OCI-LY1 (cell line): ENCODE measurements at regions not wholly inside any gene's neighbourhood (a gene's known extent, or its start where the extent isn't known, plus 50 kb on each side); places are given as distances from the start of the nearest gene placed in this dataset.

Experiments
- H2AFZ ChIP-seq: fragments of 200-600 bp; sonication (generic), shearing (Covaris generic); 2 replicates; pipeline ENCODE4 v1.6.0; 2014; ENCODE audit warnings: antibody characterized with exemption, mild to moderate bottlenecking, low read length
- H3F3A ChIP-seq: fragments of 200-600 bp; sonication (generic), shearing (Covaris generic); 2 replicates; pipeline ENCODE4 v1.6.0; 2014; ENCODE audit warnings: mild to moderate bottlenecking, antibody characterized with exemption, low read length, moderate library complexity; ENCODE audit not compliant: insufficient read depth
- H3K27ac ChIP-seq: fragments of 200-600 bp; sonication (generic); 2 replicates; pipeline ENCODE4 v1.5.1; 2014; ENCODE audit warnings: low read length, mixed run types, mild to moderate bottlenecking, low read depth; ENCODE audit not compliant: poor library complexity, severe bottlenecking
- H3K27me3 ChIP-seq: fragments of 200-600 bp; sonication (generic); 2 replicates; pipeline ENCODE4 v1.6.0; 2014; ENCODE audit warnings: antibody characterized with exemption, mild to moderate bottlenecking, low read length, moderate library complexity; ENCODE audit not compliant: insufficient read depth
- H3K36me3 ChIP-seq: fragments of 200-600 bp; sonication (generic); 2 replicates; pipeline ENCODE4 v1.6.1; 2014; ENCODE audit warnings: mild to moderate bottlenecking, antibody characterized with exemption, low read length, moderate library complexity, mixed read lengths; ENCODE audit not compliant: insufficient read depth
- H3K4me1 ChIP-seq: fragments of 200-600 bp; sonication (generic); 2 replicates; pipeline ENCODE4 v1.5.1; 2014; ENCODE audit warnings: mild to moderate bottlenecking, low read length, moderate library complexity; ENCODE audit not compliant: insufficient read depth, severe bottlenecking
- H3K4me2 ChIP-seq: fragments of 200-600 bp; sonication (generic), shearing (Covaris generic); 2 replicates; pipeline ENCODE4 v1.6.1; 2014; ENCODE audit warnings: low read length
- H3K4me3 ChIP-seq: fragments of 200-600 bp; sonication (generic); 2 replicates; pipeline ENCODE4 v1.5.1; 2014; ENCODE audit warnings: low read length, low read depth, mild to moderate bottlenecking, mixed read lengths; ENCODE audit not compliant: poor library complexity, severe bottlenecking
- H3K79me2 ChIP-seq: fragments of 200-600 bp; shearing (Covaris generic); 2 replicates; pipeline ENCODE4 v1.6.1; 2016; ENCODE audit warnings: mixed run types, low read length, mixed read lengths; ENCODE audit not compliant: insufficient read depth
- H3K9ac ChIP-seq: fragments of 200-600 bp; sonication (generic), shearing (Covaris generic); 2 replicates; pipeline ENCODE4 v1.6.1; 2014; ENCODE audit warnings: mild to moderate bottlenecking, low read length, mixed read lengths
- H3K9me2 ChIP-seq: fragments of 200-600 bp; sonication (generic), shearing (Covaris generic); 2 replicates; pipeline ENCODE4 v1.6.1; 2014; ENCODE audit warnings: low read depth, mild to moderate bottlenecking, low read length, mixed read lengths
- H3K9me3 ChIP-seq: fragments of 200-600 bp; shearing (Covaris generic); 2 replicates; pipeline ENCODE4 v1.6.1; 2014; ENCODE audit warnings: low read length, mixed read lengths
- H4K20me1 ChIP-seq: fragments of 200-600 bp; sonication (generic), shearing (Covaris generic); 2 replicates; pipeline ENCODE4 v1.6.0; 2016; ENCODE audit warnings: mild to moderate bottlenecking, low read length; ENCODE audit not compliant: insufficient read depth
- EZH2 ChIP-seq: fragments of 200-600 bp; sonication (generic), shearing (Covaris generic); IDR thresholded peaks from 2 replicates; pipeline ENCODE4 v1.8.0; 2017; ENCODE audit warnings: borderline replicate concordance, mixed run types, mild to moderate bottlenecking, antibody characterized with exemption, low read length, moderate library complexity, mixed read lengths
- TF ChIP-seq, protein P1 (sequence below): fragments of 200-600 bp; sonication (generic), shearing (Covaris generic); IDR thresholded peaks from 2 replicates; pipeline ENCODE4 v1.5.1; 2017; ENCODE audit warnings: mild to moderate bottlenecking, antibody characterized with exemption, low read length, moderate library complexity, mixed read lengths

- Histone ChIP-seq H3K9ac (no peak overlapping the region), H3K9me2 (no peaks in the 10 kb centered on the region), H4K20me1 (no peaks in the 10 kb centered on the region), H3K4me2 (no peak overlapping the region), H3F3A (no peaks in the 10 kb centered on the region), H3K27ac (no peak overlapping the region), H3K4me1 (no peaks in the 10 kb centered on the region), H3K4me3 (no peak overlapping the region), H3K79me2 (no peaks in the 10 kb centered on the region), H3K36me3 (no peaks in the 10 kb centered on the region), H3K27me3 (no peaks in the 10 kb centered on the region), H2AFZ (no peak overlapping the region), H3K9me3 (no peaks in the 10 kb centered on the region)
- TF ChIP-seq, protein P1, sequence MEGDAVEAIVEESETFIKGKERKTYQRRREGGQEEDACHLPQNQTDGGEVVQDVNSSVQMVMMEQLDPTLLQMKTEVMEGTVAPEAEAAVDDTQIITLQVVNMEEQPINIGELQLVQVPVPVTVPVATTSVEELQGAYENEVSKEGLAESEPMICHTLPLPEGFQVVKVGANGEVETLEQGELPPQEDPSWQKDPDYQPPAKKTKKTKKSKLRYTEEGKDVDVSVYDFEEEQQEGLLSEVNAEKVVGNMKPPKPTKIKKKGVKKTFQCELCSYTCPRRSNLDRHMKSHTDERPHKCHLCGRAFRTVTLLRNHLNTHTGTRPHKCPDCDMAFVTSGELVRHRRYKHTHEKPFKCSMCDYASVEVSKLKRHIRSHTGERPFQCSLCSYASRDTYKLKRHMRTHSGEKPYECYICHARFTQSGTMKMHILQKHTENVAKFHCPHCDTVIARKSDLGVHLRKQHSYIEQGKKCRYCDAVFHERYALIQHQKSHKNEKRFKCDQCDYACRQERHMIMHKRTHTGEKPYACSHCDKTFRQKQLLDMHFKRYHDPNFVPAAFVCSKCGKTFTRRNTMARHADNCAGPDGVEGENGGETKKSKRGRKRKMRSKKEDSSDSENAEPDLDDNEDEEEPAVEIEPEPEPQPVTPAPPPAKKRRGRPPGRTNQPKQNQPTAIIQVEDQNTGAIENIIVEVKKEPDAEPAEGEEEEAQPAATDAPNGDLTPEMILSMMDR: no peak
- no peak for TF ChIP-seq EZH2
Measured at GRCh38 chr2:217127744-217128143, 267.9 kb upstream of the TNP1 start.

DNA sequence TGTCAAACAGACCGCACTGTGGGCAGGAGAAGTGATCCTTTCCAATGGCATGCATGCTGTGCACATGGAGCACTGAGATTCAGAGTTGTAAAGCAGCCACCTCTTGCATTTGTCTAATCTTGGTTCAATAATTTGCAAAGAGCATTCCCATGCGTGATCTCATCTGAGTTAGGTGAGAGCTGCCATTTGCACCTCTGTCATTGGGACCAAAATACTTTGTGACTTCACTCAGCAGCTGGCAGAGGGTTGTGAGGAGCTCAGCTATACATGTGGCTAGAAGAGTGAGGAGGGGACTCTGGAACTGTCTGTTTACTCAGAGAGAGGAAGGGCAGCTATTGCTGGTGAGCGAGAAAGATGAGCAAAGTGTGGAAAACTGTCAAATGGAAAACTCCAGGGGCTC, 265.1 kb upstream of the TNP1 start:
- no peaks in the 10 kb centered on the region for H3K36me3 ChIP-seq
- no peaks in the 10 kb centered on the region for H3F3A ChIP-seq
- H3K4me2 ChIP-seq: no peak overlapping the region
- H3K9me3 ChIP-seq: no peaks in the 10 kb centered on the region
- no peak overlapping the region for H3K27ac ChIP-seq
- no peak overlapping the region for H3K4me3 ChIP-seq
- no peak overlapping the region for H3K9ac ChIP-seq
- TF ChIP-seq, protein P1: no peak
- no peak for TF ChIP-seq EZH2
- H3K27me3 ChIP-seq: no peaks in the 10 kb centered on the region
- no peak overlapping the region for H2AFZ ChIP-seq
- no peaks in the 10 kb centered on the region for H4K20me1 ChIP-seq
- H3K4me1 ChIP-seq: no peaks in the 10 kb centered on the region
- no peaks in the 10 kb centered on the region for H3K9me2 ChIP-seq
- no peaks in the 10 kb centered on the region for H3K79me2 ChIP-seq

DNA sequence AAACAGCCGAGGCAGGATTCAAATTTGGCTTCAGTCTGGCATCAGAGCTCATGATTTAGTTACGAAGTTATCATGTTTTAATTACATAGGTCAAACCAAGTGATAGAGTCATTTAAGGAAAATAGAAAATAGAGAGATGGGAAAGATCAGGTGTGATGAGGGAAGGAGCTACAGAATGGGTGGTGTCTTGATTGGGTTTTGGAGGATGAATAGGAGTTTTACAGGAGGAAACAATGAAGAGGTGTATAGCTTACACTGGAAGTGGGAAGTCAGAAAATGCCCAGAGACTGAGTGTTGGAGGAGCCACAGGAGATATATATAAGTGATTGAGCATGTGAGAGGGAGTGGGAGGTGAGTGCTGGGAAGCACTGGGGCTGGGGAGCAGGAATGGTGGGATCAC, 264.2 kb upstream of the TNP1 start:
- H3K4me2 ChIP-seq: no peak overlapping the region
- no peak overlapping the region for H2AFZ ChIP-seq
- no peaks in the 10 kb centered on the region for H3K27me3 ChIP-seq
- H3K79me2 ChIP-seq: no peaks in the 10 kb centered on the region
- H3K9me2 ChIP-seq: no peaks in the 10 kb centered on the region
- H3F3A ChIP-seq: no peaks in the 10 kb centered on the region
- TF ChIP-seq, protein P1: no peak
- no peak for TF ChIP-seq EZH2
- no peak overlapping the region for H3K27ac ChIP-seq
- H3K9me3 ChIP-seq: no peaks in the 10 kb centered on the region
- no peaks in the 10 kb centered on the region for H3K36me3 ChIP-seq
- no peaks in the 10 kb centered on the region for H4K20me1 ChIP-seq
- H3K4me3 ChIP-seq: no peak overlapping the region
- H3K4me1 ChIP-seq: no peaks in the 10 kb centered on the region
- H3K9ac ChIP-seq: no peak overlapping the region
